ENCODE measurements at regions not wholly inside any gene's neighbourhood (a gene's known extent, or its start where the extent isn't known, plus 50 kb on each side); places are given as distances from the start of the nearest gene placed in this dataset.

DNA sequence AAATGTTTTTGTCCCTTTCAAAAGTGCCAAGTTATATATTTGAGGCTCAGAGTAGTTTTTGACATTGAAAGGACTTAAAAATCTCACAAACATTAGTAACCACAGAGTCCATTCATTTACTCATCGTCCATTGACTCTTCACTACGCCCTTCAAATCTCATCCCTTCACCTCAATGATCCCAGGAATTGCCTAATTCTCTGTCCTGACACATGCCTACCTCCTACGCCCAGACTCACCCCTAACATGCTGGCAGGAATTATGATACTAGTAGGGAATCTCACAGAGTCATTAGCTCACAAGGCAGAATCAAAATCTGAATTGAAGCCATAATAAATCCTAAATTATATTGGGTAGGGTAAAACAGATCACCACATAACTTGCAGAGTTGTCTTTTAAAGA, 410.1 kb downstream of the RAP2B start (continued):
- TF ChIP-seq RAD21 (IDR thresholded peaks at IDR 0.05; ENCODE audit: insufficient read depth, low read depth, low read length), result no peak
- no peak for TF ChIP-seq ZNF207 (IDR thresholded peaks at IDR 0.05; ENCODE audit: borderline replicate concordance)
- no peak for TF ChIP-seq FOXK2 (IDR thresholded peaks at IDR 0.05)

DNA sequence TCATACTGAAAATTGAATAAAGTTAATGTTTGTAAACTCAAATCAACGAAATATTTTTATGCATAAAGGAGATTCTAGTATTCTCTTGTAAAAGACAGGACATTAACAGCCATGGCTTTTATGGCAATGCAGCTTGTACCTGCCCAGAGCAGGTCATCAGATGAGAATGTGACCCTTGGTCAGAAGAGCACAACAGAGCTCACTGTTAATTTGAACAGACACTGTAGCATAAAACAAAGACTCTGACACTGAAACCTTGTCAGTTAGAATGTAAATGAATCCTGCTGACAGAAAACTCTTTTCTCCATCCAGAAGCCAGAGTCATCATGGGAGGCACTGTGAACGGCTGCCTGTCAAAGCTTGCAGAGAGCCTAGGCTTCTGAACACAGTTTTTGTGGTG, 410.6 kb downstream of the RAP2B start:
- in situ Hi-C loops (cut with MboI), result no loop called here
- Histone ChIP-seq H3K4me2 (ENCODE audit: control insufficient read depth, insufficient read depth) (no peak overlapping the region), H3K9ac (ENCODE audit: control insufficient read depth, insufficient read depth, low read length) (no peak overlapping the region), H3K79me2 (ENCODE audit: control insufficient read depth, insufficient read depth, low read length) (no peaks in the 10 kb centered on the region), H3K4me3 (no peak overlapping the region), H3K27ac (ENCODE audit: control insufficient read depth, insufficient read depth) (no peak overlapping the region), H2AFZ (ENCODE audit: control insufficient read depth, low read depth, low read length) (no peak overlapping the region), H3K36me3 (ENCODE audit: control insufficient read depth in 2 of 2, insufficient read depth in 2 of 2, low read length in 1 of 2) (no peaks in the 10 kb centered on the region), H3K4me1 (ENCODE audit: control insufficient read depth, insufficient read depth, low read length) (no peaks in the 10 kb centered on the region), H3K27me3 (replicated peaks in 1 of 2; ENCODE audit: control insufficient read depth in 2 of 2, insufficient read depth in 2 of 2, low read length in 1 of 2) (no peaks in the 10 kb centered on the region), H4K20me1 (ENCODE audit: control insufficient read depth, insufficient read depth) (no peaks in the 10 kb centered on the region), H3K9me3 (replicated peaks; ENCODE audit: control insufficient read depth, insufficient read depth, low read length) (no peaks in the 10 kb centered on the region)
- ChIA-PET POLR2A (no interaction called here), CTCF (no interaction called here), RAD21 (ENCODE audit: unreplicated experiment) (no interaction called here), SMC1A (ENCODE audit: uncharacterized antibody, unreplicated experiment) (no interaction called here)
- no peak for ATAC-seq
- DNase-seq (ENCODE audit: low read depth, low spot score), result no peak
- intact Hi-C loops (cut with micrococcal nuclease; ENCODE audit: unreplicated experiment), result no loop called here
- WGBS (ENCODE audit: insufficient coverage, insufficient replicate concordance, low lambda C conversion rate, missing lambda C conversion rate), result 4% methylated on average over 2 of the region's 2 CpGs
- BruUV-seq (replicated peaks), result no TSS peak
- no peak for FAIRE-seq
- TF ChIP-seq BHLHE40 (IDR thresholded peaks at IDR 0.05; ENCODE audit: borderline replicate concordance in 1 of 2, low read depth in 2 of 2, low read length in 1 of 2), result no peak
- TF ChIP-seq SMAD1 (IDR thresholded peaks at IDR 0.05; ENCODE audit: low read depth, partially characterized antibody), result no peak
- TF ChIP-seq, protein P1, sequence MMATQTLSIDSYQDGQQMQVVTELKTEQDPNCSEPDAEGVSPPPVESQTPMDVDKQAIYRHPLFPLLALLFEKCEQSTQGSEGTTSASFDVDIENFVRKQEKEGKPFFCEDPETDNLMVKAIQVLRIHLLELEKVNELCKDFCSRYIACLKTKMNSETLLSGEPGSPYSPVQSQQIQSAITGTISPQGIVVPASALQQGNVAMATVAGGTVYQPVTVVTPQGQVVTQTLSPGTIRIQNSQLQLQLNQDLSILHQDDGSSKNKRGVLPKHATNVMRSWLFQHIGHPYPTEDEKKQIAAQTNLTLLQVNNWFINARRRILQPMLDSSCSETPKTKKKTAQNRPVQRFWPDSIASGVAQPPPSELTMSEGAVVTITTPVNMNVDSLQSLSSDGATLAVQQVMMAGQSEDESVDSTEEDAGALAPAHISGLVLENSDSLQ (IDR thresholded peaks at IDR 0.05), result no peak
- no peak for TF ChIP-seq IRF4 (IDR thresholded peaks at IDR 0.05; ENCODE audit: low read depth, low read length)
- TF ChIP-seq, protein P2, sequence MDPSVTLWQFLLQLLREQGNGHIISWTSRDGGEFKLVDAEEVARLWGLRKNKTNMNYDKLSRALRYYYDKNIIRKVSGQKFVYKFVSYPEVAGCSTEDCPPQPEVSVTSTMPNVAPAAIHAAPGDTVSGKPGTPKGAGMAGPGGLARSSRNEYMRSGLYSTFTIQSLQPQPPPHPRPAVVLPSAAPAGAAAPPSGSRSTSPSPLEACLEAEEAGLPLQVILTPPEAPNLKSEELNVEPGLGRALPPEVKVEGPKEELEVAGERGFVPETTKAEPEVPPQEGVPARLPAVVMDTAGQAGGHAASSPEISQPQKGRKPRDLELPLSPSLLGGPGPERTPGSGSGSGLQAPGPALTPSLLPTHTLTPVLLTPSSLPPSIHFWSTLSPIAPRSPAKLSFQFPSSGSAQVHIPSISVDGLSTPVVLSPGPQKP (IDR thresholded peaks at IDR 0.05; ENCODE audit: low read depth, low read length), result no peak
- TF ChIP-seq EGR1 (IDR thresholded peaks at IDR 0.05; ENCODE audit: borderline replicate concordance in 1 of 2, low read depth in 2 of 2, low read length in 2 of 2), result no peak
- TF ChIP-seq BACH1 (IDR thresholded peaks at IDR 0.05; ENCODE audit: borderline replicate concordance), result no peak
- TF ChIP-seq SMC3 (IDR thresholded peaks at IDR 0.05; ENCODE audit: borderline replicate concordance, low read length), result no peak
- no peak for TF ChIP-seq FOXM1 (IDR thresholded peaks at IDR 0.05; ENCODE audit: low read depth, low read length)
- TF ChIP-seq, protein P3, sequence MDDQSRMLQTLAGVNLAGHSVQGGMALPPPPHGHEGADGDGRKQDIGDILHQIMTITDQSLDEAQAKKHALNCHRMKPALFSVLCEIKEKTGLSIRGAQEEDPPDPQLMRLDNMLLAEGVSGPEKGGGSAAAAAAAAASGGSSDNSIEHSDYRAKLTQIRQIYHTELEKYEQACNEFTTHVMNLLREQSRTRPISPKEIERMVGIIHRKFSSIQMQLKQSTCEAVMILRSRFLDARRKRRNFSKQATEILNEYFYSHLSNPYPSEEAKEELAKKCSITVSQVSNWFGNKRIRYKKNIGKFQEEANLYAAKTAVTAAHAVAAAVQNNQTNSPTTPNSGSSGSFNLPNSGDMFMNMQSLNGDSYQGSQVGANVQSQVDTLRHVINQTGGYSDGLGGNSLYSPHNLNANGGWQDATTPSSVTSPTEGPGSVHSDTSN (IDR thresholded peaks at IDR 0.05; ENCODE audit: insufficient replicate concordance, low read depth, low read length), result no peak
- no peak for TF ChIP-seq TCF12 (IDR thresholded peaks at IDR 0.05; ENCODE audit: low read depth, low read length)
- TF ChIP-seq KAT2A (conservative IDR thresholded peaks at IDR 0.05; ENCODE audit: control insufficient read depth, low read depth, low read length), result no peak
- TF ChIP-seq EP300 (IDR thresholded peaks at IDR 0.05; ENCODE audit: borderline replicate concordance in 1 of 2, control insufficient read depth in 1 of 2, low read depth in 2 of 2, low read length in 2 of 2), result no peak
- no peak for TF ChIP-seq PAX8 (IDR thresholded peaks at IDR 0.05)
- TF ChIP-seq SIN3A (IDR thresholded peaks at IDR 0.05; ENCODE audit: low read depth, low read length), result no peak
- no peak for TF ChIP-seq SP1 (IDR thresholded peaks at IDR 0.05; ENCODE audit: low read depth, low read length)
- no peak for TF ChIP-seq ETV6 (conservative IDR thresholded peaks at IDR 0.05 in 1 of 2, IDR thresholded peaks at IDR 0.05 in 1 of 2; ENCODE audit: borderline replicate concordance in 1 of 2, low read depth in 1 of 2)

Measured in GM12878 (cell line).